GM18505 (cell line): ENCODE measurements at regions not wholly inside any gene's neighbourhood (a gene's known extent, or its start where the extent isn't known, plus 50 kb on each side); places are given as distances from the start of the nearest gene placed in this dataset.
A peak's percentile ranks its signal among the peaks of the same experiment; 100 is the strongest.
"Not testable (repeated sequence)": the region's sequence is repeated elsewhere in the genome, so short reads cannot be mapped to it uniquely, and the experiment has no call there.

Experiments used
- ATAC-seq: cut with Tn5 transposase; IDR thresholded peaks from one replicate; pipeline ENCODE4 v1.9.1; 2021; ENCODE audit not compliant: unreplicated experiment
- POLR2A ChIP-seq: IDR thresholded peaks from 4 replicates; pipeline ENCODE4 v1.6.1; 2011; ENCODE audit warnings: borderline replicate concordance; ENCODE audit not compliant: insufficient read depth, insufficient read length; ENCODE audit errors: extremely low read depth

- TF ChIP-seq POLR2A: no peak
- ATAC-seq: no peak
These were observed 941.9 kb upstream of the FANCL start for GRCh38 chr2:59183070-59183469.

GRCh38 chr2:59182249-59182648, 941.1 kb upstream of the FANCL start:
- no peak for TF ChIP-seq POLR2A
- no peak for ATAC-seq

GRCh38 chr2:59181347-59181746, 940.2 kb upstream of the FANCL start:
- no peak for ATAC-seq
- TF ChIP-seq POLR2A: no peak

- no peak for ATAC-seq
- TF ChIP-seq POLR2A: no peak
These were observed 939.5 kb upstream of the FANCL start for GRCh38 chr2:59180621-59181020.

- TF ChIP-seq POLR2A: no peak
These were observed 939.0 kb upstream of the FANCL start for GRCh38 chr2:59180111-59180510.

GRCh38 chr2:59177748-59178147, 936.6 kb upstream of the FANCL start:
- no peak for TF ChIP-seq POLR2A
- ATAC-seq: no peak

More at GRCh38 chr2:59180111-59180510, 939.0 kb upstream of the FANCL start:
- ATAC-seq: no peak

- no peak for ATAC-seq
- no peak for TF ChIP-seq POLR2A
These were observed 935.6 kb upstream of the FANCL start for GRCh38 chr2:59176737-59177136.

GRCh38 chr2:59174536-59175243, 933.6 kb upstream of the FANCL start:
- TF ChIP-seq POLR2A: no peak
- no peak for ATAC-seq

- no peak for TF ChIP-seq POLR2A
- ATAC-seq: no peak
These were observed 932.2 kb upstream of the FANCL start for GRCh38 chr2:59173325-59173724.

GRCh38 chr2:59171019-59171418, 929.9 kb upstream of the FANCL start:
- no peak for TF ChIP-seq POLR2A
- ATAC-seq: peak; percentile 60

- no peak for TF ChIP-seq POLR2A
- no peak for ATAC-seq
These were observed 927.6 kb upstream of the FANCL start for GRCh38 chr2:59168766-59169165.

GRCh38 chr2:59167514-59167913, 926.4 kb upstream of the FANCL start:
- no peak for ATAC-seq
- no peak for TF ChIP-seq POLR2A

- not testable (repeated sequence) for ATAC-seq
These were observed 916.8 kb upstream of the FANCL start for GRCh38 chr2:59157908-59158307.

GRCh38 chr2:59151805-59152204, 910.7 kb upstream of the FANCL start:
- ATAC-seq: no peak

GRCh38 chr2:59150217-59150849, 909.2 kb upstream of the FANCL start:
- no peak for TF ChIP-seq POLR2A
- no peak for ATAC-seq

More at GRCh38 chr2:59151805-59152204, 910.7 kb upstream of the FANCL start:
- no peak for TF ChIP-seq POLR2A

GRCh38 chr2:59149271-59149670, 908.1 kb upstream of the FANCL start:
- TF ChIP-seq POLR2A: no peak
- no peak for ATAC-seq
